ENCODE measurements at regions not wholly inside any gene's neighbourhood (a gene's known extent, or its start where the extent isn't known, plus 50 kb on each side); places are given as distances from the start of the nearest gene placed in this dataset.

- TF ChIP-seq, protein P1, sequence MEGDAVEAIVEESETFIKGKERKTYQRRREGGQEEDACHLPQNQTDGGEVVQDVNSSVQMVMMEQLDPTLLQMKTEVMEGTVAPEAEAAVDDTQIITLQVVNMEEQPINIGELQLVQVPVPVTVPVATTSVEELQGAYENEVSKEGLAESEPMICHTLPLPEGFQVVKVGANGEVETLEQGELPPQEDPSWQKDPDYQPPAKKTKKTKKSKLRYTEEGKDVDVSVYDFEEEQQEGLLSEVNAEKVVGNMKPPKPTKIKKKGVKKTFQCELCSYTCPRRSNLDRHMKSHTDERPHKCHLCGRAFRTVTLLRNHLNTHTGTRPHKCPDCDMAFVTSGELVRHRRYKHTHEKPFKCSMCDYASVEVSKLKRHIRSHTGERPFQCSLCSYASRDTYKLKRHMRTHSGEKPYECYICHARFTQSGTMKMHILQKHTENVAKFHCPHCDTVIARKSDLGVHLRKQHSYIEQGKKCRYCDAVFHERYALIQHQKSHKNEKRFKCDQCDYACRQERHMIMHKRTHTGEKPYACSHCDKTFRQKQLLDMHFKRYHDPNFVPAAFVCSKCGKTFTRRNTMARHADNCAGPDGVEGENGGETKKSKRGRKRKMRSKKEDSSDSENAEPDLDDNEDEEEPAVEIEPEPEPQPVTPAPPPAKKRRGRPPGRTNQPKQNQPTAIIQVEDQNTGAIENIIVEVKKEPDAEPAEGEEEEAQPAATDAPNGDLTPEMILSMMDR (IDR thresholded peaks at IDR 0.05; ENCODE audit: borderline replicate concordance, extremely low read depth, low read length, poor library complexity, severe bottlenecking) = no peak
- no peak for TF ChIP-seq EZH2 (IDR thresholded peaks at IDR 0.05; ENCODE audit: borderline replicate concordance, low read depth, low read length, severe bottlenecking)
Observed at GRCh38 chr4:178293601-178294000, 851.4 kb upstream of the AGA start.
